Fibroblast of skin of left quadriceps (primary cell): ENCODE measurements at regions not wholly inside any gene's neighbourhood (a gene's known extent, or its start where the extent isn't known, plus 50 kb on each side); places are given as distances from the start of the nearest gene placed in this dataset.
"Not testable (repeated sequence)": the region's sequence is repeated elsewhere in the genome, so short reads cannot be mapped to it uniquely, and the experiment has no call there.

Experiments
- DNase-seq, 2 experiments: peaks; one replicate each; pipeline ENCODE4 v3.0.0-alpha.2; 2013; ENCODE audit warnings: low read depth in 2 of 2

- peak; percentile 76 to 80 for DNase-seq
Observed at GRCh38 chr19:30682999-30683536, 310.9 kb downstream of the ZNF536 start.

- DNase-seq: no peak
Observed at GRCh38 chr19:30682146-30682998, 310.2 kb downstream of the ZNF536 start.

- no peak for DNase-seq
Observed at GRCh38 chr19:30681162-30682100, 309.2 kb downstream of the ZNF536 start.

- not testable (repeated sequence) for DNase-seq
Observed at GRCh38 chr19:30680399-30680798, 308.2 kb downstream of the ZNF536 start.

- DNase-seq: no peak
Observed at GRCh38 chr19:30679789-30680188, 307.6 kb downstream of the ZNF536 start.

GRCh38 chr19:30679153-30679702, 307.0 kb downstream of the ZNF536 start:
- no peak for DNase-seq

- no peak for DNase-seq
Observed at GRCh38 chr19:30678168-30678567, 306.0 kb downstream of the ZNF536 start.

GRCh38 chr19:30677702-30678101, 305.5 kb downstream of the ZNF536 start:
- no peak for DNase-seq

GRCh38 chr19:30676990-30677679, 305.0 kb downstream of the ZNF536 start:
- DNase-seq: no peak

GRCh38 chr19:30675086-30675485, 302.9 kb downstream of the ZNF536 start:
- DNase-seq: no peak

- DNase-seq: no peak
Observed at GRCh38 chr19:30674656-30675055, 302.5 kb downstream of the ZNF536 start.

GRCh38 chr19:30673336-30673735, 301.2 kb downstream of the ZNF536 start:
- DNase-seq: no peak

- DNase-seq: no peak
Observed at GRCh38 chr19:30672926-30673325, 300.7 kb downstream of the ZNF536 start.

GRCh38 chr19:30671622-30672051, 299.5 kb downstream of the ZNF536 start:
- DNase-seq: no peak

GRCh38 chr19:30671367-30671619, 299.1 kb downstream of the ZNF536 start:
- DNase-seq: no peak

- DNase-seq: no peak
Observed at GRCh38 chr19:30670562-30671366, 298.6 kb downstream of the ZNF536 start.

- DNase-seq: no peak
Observed at GRCh38 chr19:30670011-30670329, 297.8 kb downstream of the ZNF536 start.

- no peak for DNase-seq
Observed at GRCh38 chr19:30669329-30670010, 297.3 kb downstream of the ZNF536 start.

- no peak for DNase-seq
Observed at GRCh38 chr19:30668521-30669155, 296.5 kb downstream of the ZNF536 start.

- DNase-seq: no peak
Observed at GRCh38 chr19:30667746-30668145, 295.6 kb downstream of the ZNF536 start.
